H9 (cell line): ENCODE measurements at regions not wholly inside any gene's neighbourhood (a gene's known extent, or its start where the extent isn't known, plus 50 kb on each side); places are given as distances from the start of the nearest gene placed in this dataset.

Experiments
- DNase-seq: peaks from one replicate; pipeline ENCODE4 v3.0.0-alpha.2; 2017
- H2AFZ ChIP-seq: one replicate; pipeline ENCODE4 v1.6.1; 2013; ENCODE audit warnings: mild to moderate bottlenecking, low read length, control low read depth, moderate library complexity
- H2AK5ac ChIP-seq: 2 replicates; pipeline ENCODE4 v1.6.1; 2013; ENCODE audit warnings: low read length, control low read depth, mixed read lengths; ENCODE audit not compliant: insufficient read length
- H2BK120ac ChIP-seq: one replicate; pipeline ENCODE4 v1.6.1; 2013; ENCODE audit warnings: low read depth, mild to moderate bottlenecking, low read length, control low read depth, inconsistent platforms; ENCODE audit not compliant: poor library complexity, severe bottlenecking
- H2BK12ac ChIP-seq: 2 replicates; pipeline ENCODE4 v1.6.1; 2013; ENCODE audit warnings: low read length, control low read depth, mixed read lengths, low read depth; ENCODE audit not compliant: insufficient read length
- H2BK15ac ChIP-seq: 2 replicates; pipeline ENCODE4 v1.6.1; 2013; ENCODE audit warnings: low read depth, low read length, control low read depth
- H2BK20ac ChIP-seq: one replicate; pipeline ENCODE4 v1.6.1; 2013; ENCODE audit warnings: low read depth, mild to moderate bottlenecking, low read length, control low read depth, inconsistent platforms; ENCODE audit not compliant: poor library complexity, severe bottlenecking
- H2BK5ac ChIP-seq: 2 replicates; pipeline ENCODE4 v1.6.1; 2013; ENCODE audit warnings: low read length, control low read depth, mixed read lengths; ENCODE audit not compliant: insufficient read length
- H3K14ac ChIP-seq: 2 replicates; pipeline ENCODE4 v1.6.1; 2013; ENCODE audit warnings: low read length, control low read depth; ENCODE audit not compliant: insufficient read depth
- H3K18ac ChIP-seq: 2 replicates; pipeline ENCODE4 v1.6.1; 2013; ENCODE audit warnings: low read depth, mild to moderate bottlenecking, mixed read lengths, low read length, control low read depth; ENCODE audit not compliant: insufficient read length
- H3K23ac ChIP-seq: 2 replicates; pipeline ENCODE4 v1.6.1; 2013; ENCODE audit warnings: low read length, control low read depth, mixed read lengths, low read depth; ENCODE audit not compliant: insufficient read length
- H3K23me2 ChIP-seq: 2 replicates; pipeline ENCODE4 v1.6.1; 2013; ENCODE audit warnings: low read depth, mild to moderate bottlenecking, mixed read lengths, low read length, control low read depth; ENCODE audit not compliant: insufficient read length, poor library complexity, severe bottlenecking
- H3K27ac ChIP-seq: 2 replicates; pipeline ENCODE4 v1.5.1; 2013; ENCODE audit warnings: low read length, control low read depth, mixed read lengths, low read depth; ENCODE audit not compliant: insufficient read length
- H3K27me3 ChIP-seq: 2 replicates; pipeline ENCODE4 v1.6.1; 2013; ENCODE audit warnings: low read length, control low read depth, inconsistent platforms; ENCODE audit not compliant: insufficient read depth
- H3K4ac ChIP-seq: 2 replicates; pipeline ENCODE4 v1.6.1; 2013; ENCODE audit warnings: low read depth, mild to moderate bottlenecking, control low read depth, inconsistent platforms, low read length, moderate library complexity
- H3K4me1 ChIP-seq: 2 replicates; pipeline ENCODE4 v1.6.1; 2013; ENCODE audit warnings: low read length, control low read depth, inconsistent platforms; ENCODE audit not compliant: insufficient read depth
- H3K4me2 ChIP-seq: 2 replicates; pipeline ENCODE4 v1.6.1; 2013; ENCODE audit warnings: low read length, control low read depth, mixed read lengths; ENCODE audit not compliant: insufficient read length, insufficient read depth
- H3K56ac ChIP-seq: 2 replicates; pipeline ENCODE4 v1.6.1; 2013; ENCODE audit warnings: low read depth, mild to moderate bottlenecking, mixed read lengths, low read length, control low read depth; ENCODE audit not compliant: insufficient read length
- H3K79me1 ChIP-seq: 2 replicates; pipeline ENCODE4 v1.6.1; 2013; ENCODE audit warnings: low read depth, mild to moderate bottlenecking, moderate library complexity, low read length, control low read depth, inconsistent platforms; ENCODE audit not compliant: insufficient read depth, poor library complexity, severe bottlenecking
- H3K79me2 ChIP-seq: 2 replicates; pipeline ENCODE4 v1.6.1; 2013; ENCODE audit warnings: low read length, control low read depth, inconsistent platforms; ENCODE audit not compliant: insufficient read depth
- H3K9ac ChIP-seq: 2 replicates; pipeline ENCODE4 v1.6.1; 2013; ENCODE audit warnings: low read length, control low read depth, mixed read lengths; ENCODE audit not compliant: insufficient read length; ENCODE audit errors: extremely low read depth
- H3K9me3 ChIP-seq: one replicate; pipeline ENCODE4 v1.6.1; 2013; ENCODE audit warnings: low read depth, low read length, inconsistent platforms; ENCODE audit not compliant: control insufficient read depth
- H3T11ph ChIP-seq: one replicate; pipeline ENCODE4 v1.6.1; 2013; ENCODE audit warnings: mild to moderate bottlenecking, low read length, control low read depth, inconsistent platforms
- H4K20me1 ChIP-seq: one replicate; pipeline ENCODE4 v1.6.1; 2013; ENCODE audit not compliant: control insufficient read depth, insufficient read length, insufficient read depth
- H4K5ac ChIP-seq: 2 replicates; pipeline ENCODE4 v1.6.1; 2013; ENCODE audit warnings: low read depth, mild to moderate bottlenecking, mixed read lengths, low read length, control low read depth; ENCODE audit not compliant: insufficient read length
- H4K8ac ChIP-seq: replicated peaks from 2 replicates; pipeline ENCODE4 v1.6.1; 2013; ENCODE audit warnings: low read length, control low read depth, mixed read lengths, low read depth; ENCODE audit not compliant: insufficient read length
- H4K91ac ChIP-seq: 2 replicates; pipeline ENCODE4 v1.6.1; 2013; ENCODE audit warnings: low read depth, mild to moderate bottlenecking, moderate library complexity, mixed read lengths, low read length, control low read depth; ENCODE audit not compliant: insufficient read length
- H3K27ac Mint-ChIP-seq, 3 experiments: 2 replicates in 2 of 3; 3 replicates in 1 of 3; pipeline ENCODE4 v1.8.0; 2020 to 2021; ENCODE audit warnings: mixed read lengths in 3 of 3, mild to moderate bottlenecking in 1 of 3, moderate library complexity in 1 of 3
- H3K27me3 Mint-ChIP-seq: 2 replicates; pipeline ENCODE4 v1.8.0; 2021; ENCODE audit warnings: low read depth, mild to moderate bottlenecking, moderate library complexity, mixed read lengths
- H3K36me3 Mint-ChIP-seq, 3 experiments: 2 replicates in 2 of 3; 3 replicates in 1 of 3; pipeline ENCODE4 v1.8.0; 2020 to 2021; ENCODE audit warnings: low read depth in 3 of 3, mixed read lengths in 3 of 3; ENCODE audit not compliant: insufficient read depth in 1 of 3
- H3K4me1 Mint-ChIP-seq, 2 experiments: 2 replicates each; pipeline ENCODE4 v1.8.0; 2020; ENCODE audit warnings: mixed read lengths in 2 of 2
- H3K4me3 Mint-ChIP-seq, 2 experiments: 2 replicates in 1 of 2; 3 replicates in 1 of 2; pipeline ENCODE4 v1.8.0; 2020 to 2021; ENCODE audit warnings: mild to moderate bottlenecking in 2 of 2, mixed read lengths in 2 of 2, moderate library complexity in 1 of 2
- H3K9me3 Mint-ChIP-seq, 2 experiments: 2 replicates in 1 of 2; 3 replicates in 1 of 2; pipeline ENCODE4 v1.8.0; 2020; ENCODE audit warnings: mild to moderate bottlenecking in 2 of 2, mixed read lengths in 2 of 2, moderate library complexity in 1 of 2
- CTCF ChIP-seq: fragments of 200-600 bp; sonication (generic); conservative IDR thresholded peaks from 3 replicates; pipeline ENCODE4 v1.8.0; 2021; ENCODE audit warnings: antibody characterized with exemption, mild to moderate bottlenecking
- WGBS: extraction: QIAGEN DNeasy Blood & Tissue Kit; methylation state at CpG from one replicate; pipeline ENCODE4 v1.1.7; 2013; ENCODE audit warnings: missing lambda C conversion rate, low lambda C conversion rate, mixed read lengths; ENCODE audit not compliant: insufficient read length; ENCODE audit errors: extremely low coverage; 5-methylcytosine and 5-hydroxymethylcytosine counted together

- TF ChIP-seq CTCF: no peak
- no peak overlapping the region for H3K9ac ChIP-seq
- Mint-ChIP-seq H3K27ac (no peak overlapping the region), H3K27me3 (no peaks in the 10 kb centered on the region), H3K4me1 (peaks cover 17 to 21% of the 10 kb centered on the region in 2 experiments), H3K36me3 (no peaks in the 10 kb centered on the region; a peak in 1 of 7 replicates), H3K4me3 (no peak overlapping the region), H3K9me3 (no peaks in the 10 kb centered on the region; a peak in 1 of 5 replicates)
- peaks cover 2% of the 10 kb centered on the region; the same call in 1 of the 2 replicates for H3K4me1 ChIP-seq
- no peak overlapping the region for H3K4ac ChIP-seq
- H4K91ac ChIP-seq: no peak overlapping the region
- H4K5ac ChIP-seq: no peak overlapping the region
- no peaks in the 10 kb centered on the region for H3K23me2 ChIP-seq
- no peaks in the 10 kb centered on the region for H4K20me1 ChIP-seq
- H2AK5ac ChIP-seq: no peak overlapping the region
- no peak overlapping the region for H2BK5ac ChIP-seq
- no peak overlapping the region for H3K56ac ChIP-seq
- WGBS: no CpG with 5 or more reads among the region's 2 CpGs
- H3K79me2 ChIP-seq: no peaks in the 10 kb centered on the region
- no peak overlapping the region for H3K4me2 ChIP-seq
- H2BK20ac ChIP-seq: no peak overlapping the region
- no peak for DNase-seq
- H3K18ac ChIP-seq: no peak overlapping the region
- no peak overlapping the region for H3K23ac ChIP-seq
- no peak overlapping the region for H2BK15ac ChIP-seq
- H2BK120ac ChIP-seq: no peak overlapping the region
- no peaks in the 10 kb centered on the region for H3K27me3 ChIP-seq
- H3T11ph ChIP-seq: no peak overlapping the region
- H2BK12ac ChIP-seq: no peak overlapping the region
- no peaks in the 10 kb centered on the region for H3K9me3 ChIP-seq
- H2AFZ ChIP-seq: no peak overlapping the region
- H4K8ac ChIP-seq: no peak overlapping the region
- H3K27ac ChIP-seq: no peak overlapping the region
- no peaks in the 10 kb centered on the region for H3K79me1 ChIP-seq
- no peak overlapping the region for H3K14ac ChIP-seq
Observed at GRCh38 chr5:125033602-125034001, 287.2 kb upstream of the ZNF608 start.
